ENCODE measurements at regions not wholly inside any gene's neighbourhood (a gene's known extent, or its start where the extent isn't known, plus 50 kb on each side); places are given as distances from the start of the nearest gene placed in this dataset.

GRCh38 chr18:70431203-70431624 lies 142.4 kb downstream of the SOCS6 start:
- no peak overlapping the region for H3K4me3 ChIP-seq (replicated peaks; ENCODE audit: low read depth, low read length)
- H3K27me3 ChIP-seq (replicated peaks; ENCODE audit: control insufficient read depth, insufficient read depth, low read length) = no peaks in the 10 kb centered on the region
- TF ChIP-seq, protein P1, sequence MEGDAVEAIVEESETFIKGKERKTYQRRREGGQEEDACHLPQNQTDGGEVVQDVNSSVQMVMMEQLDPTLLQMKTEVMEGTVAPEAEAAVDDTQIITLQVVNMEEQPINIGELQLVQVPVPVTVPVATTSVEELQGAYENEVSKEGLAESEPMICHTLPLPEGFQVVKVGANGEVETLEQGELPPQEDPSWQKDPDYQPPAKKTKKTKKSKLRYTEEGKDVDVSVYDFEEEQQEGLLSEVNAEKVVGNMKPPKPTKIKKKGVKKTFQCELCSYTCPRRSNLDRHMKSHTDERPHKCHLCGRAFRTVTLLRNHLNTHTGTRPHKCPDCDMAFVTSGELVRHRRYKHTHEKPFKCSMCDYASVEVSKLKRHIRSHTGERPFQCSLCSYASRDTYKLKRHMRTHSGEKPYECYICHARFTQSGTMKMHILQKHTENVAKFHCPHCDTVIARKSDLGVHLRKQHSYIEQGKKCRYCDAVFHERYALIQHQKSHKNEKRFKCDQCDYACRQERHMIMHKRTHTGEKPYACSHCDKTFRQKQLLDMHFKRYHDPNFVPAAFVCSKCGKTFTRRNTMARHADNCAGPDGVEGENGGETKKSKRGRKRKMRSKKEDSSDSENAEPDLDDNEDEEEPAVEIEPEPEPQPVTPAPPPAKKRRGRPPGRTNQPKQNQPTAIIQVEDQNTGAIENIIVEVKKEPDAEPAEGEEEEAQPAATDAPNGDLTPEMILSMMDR (IDR thresholded peaks at IDR 0.05; ENCODE audit: insufficient read depth, low read length, poor library complexity, severe bottlenecking) = no peak
- DNase-seq (ENCODE audit: extremely low read depth, insufficient read length) = no peak
- H3K36me3 ChIP-seq (ENCODE audit: control insufficient read depth, insufficient read depth, low read length) = no peaks in the 10 kb centered on the region

DNA sequence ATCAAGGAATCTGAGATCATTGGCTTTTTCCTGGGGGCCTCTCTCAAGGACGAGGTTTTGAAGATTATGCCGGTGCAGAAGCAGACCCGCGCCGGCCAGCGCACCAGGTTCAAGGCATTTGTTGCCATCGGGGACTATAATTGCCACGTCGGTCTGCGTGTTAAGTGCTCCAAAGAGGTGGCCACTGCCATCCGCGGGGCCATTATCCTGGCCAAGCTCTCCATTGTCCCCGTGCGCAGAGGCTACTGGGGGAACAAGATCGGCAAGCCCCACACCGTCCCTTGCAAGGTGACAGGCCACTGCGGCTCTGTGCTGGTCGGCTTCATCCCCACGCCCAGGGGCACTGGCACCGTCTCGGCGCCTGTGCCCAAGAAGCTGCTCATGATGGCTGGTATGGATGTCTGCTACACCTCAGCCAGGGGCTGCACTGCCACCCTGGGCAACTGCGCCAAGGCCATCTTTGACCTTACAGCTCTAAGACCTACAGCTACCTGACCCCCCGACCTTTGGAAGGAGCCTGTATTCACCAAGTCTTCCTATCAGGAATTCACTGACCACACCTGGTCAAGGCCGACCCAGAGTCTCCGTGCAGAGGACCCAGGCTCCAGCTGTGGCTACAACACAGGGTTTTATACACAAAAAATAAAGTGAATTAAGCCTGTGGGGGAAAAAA lies 141.8 kb downstream of the SOCS6 start:
- Histone ChIP-seq H3K27me3 (replicated peaks; ENCODE audit: control insufficient read depth, insufficient read depth, low read length) (no peaks in the 10 kb centered on the region), H3K4me3 (replicated peaks; ENCODE audit: low read depth, low read length) (no peak overlapping the region), H3K36me3 (ENCODE audit: control insufficient read depth, insufficient read depth, low read length) (no peaks in the 10 kb centered on the region)
- TF ChIP-seq, protein P1 (IDR thresholded peaks at IDR 0.05; ENCODE audit: insufficient read depth, low read length, poor library complexity, severe bottlenecking) = no peak
- no peak for DNase-seq (ENCODE audit: extremely low read depth, insufficient read length)

GRCh38 chr18:70429847-70430500 lies 141.1 kb downstream of the SOCS6 start:
- Histone ChIP-seq H3K27me3 (replicated peaks; ENCODE audit: control insufficient read depth, insufficient read depth, low read length) (no peaks in the 10 kb centered on the region), H3K4me3 (replicated peaks; ENCODE audit: low read depth, low read length) (no peak overlapping the region), H3K36me3 (ENCODE audit: control insufficient read depth, insufficient read depth, low read length) (no peaks in the 10 kb centered on the region)
- TF ChIP-seq, protein P1 (IDR thresholded peaks at IDR 0.05; ENCODE audit: insufficient read depth, low read length, poor library complexity, severe bottlenecking) = no peak
- no peak for DNase-seq (ENCODE audit: extremely low read depth, insufficient read length)

GRCh38 chr18:70428439-70428838 lies 139.6 kb downstream of the SOCS6 start:
- TF ChIP-seq, protein P1 (IDR thresholded peaks at IDR 0.05; ENCODE audit: insufficient read depth, low read length, poor library complexity, severe bottlenecking) = no peak
- peak; percentile 30 for DNase-seq (ENCODE audit: extremely low read depth, insufficient read length)
- Histone ChIP-seq H3K27me3 (replicated peaks; ENCODE audit: control insufficient read depth, insufficient read depth, low read length) (no peaks in the 10 kb centered on the region), H3K4me3 (replicated peaks; ENCODE audit: low read depth, low read length) (no peak overlapping the region), H3K36me3 (ENCODE audit: control insufficient read depth, insufficient read depth, low read length) (no peaks in the 10 kb centered on the region)

GRCh38 chr18:70426818-70427217 lies 138.0 kb downstream of the SOCS6 start:
- Histone ChIP-seq H3K4me3 (replicated peaks; ENCODE audit: low read depth, low read length) (no peak overlapping the region), H3K27me3 (replicated peaks; ENCODE audit: control insufficient read depth, insufficient read depth, low read length) (no peaks in the 10 kb centered on the region), H3K36me3 (ENCODE audit: control insufficient read depth, insufficient read depth, low read length) (no peaks in the 10 kb centered on the region)
- DNase-seq (ENCODE audit: extremely low read depth, insufficient read length) = no peak
- TF ChIP-seq, protein P1 (IDR thresholded peaks at IDR 0.05; ENCODE audit: insufficient read depth, low read length, poor library complexity, severe bottlenecking) = no peak
